NT2/D1 (cell line): ENCODE measurements at regions not wholly inside any gene's neighbourhood (a gene's known extent, or its start where the extent isn't known, plus 50 kb on each side); places are given as distances from the start of the nearest gene placed in this dataset.

Experiments
- SUZ12 ChIP-seq: IDR thresholded peaks from 2 replicates; pipeline ENCODE4 v1.6.1; 2011; ENCODE audit not compliant: insufficient read length, insufficient read depth; ENCODE audit errors: extremely low read depth
- YY1 ChIP-seq: IDR thresholded peaks from 2 replicates; pipeline ENCODE4 v1.6.1; 2011; ENCODE audit not compliant: insufficient read length, insufficient read depth

- TF ChIP-seq YY1 (no peak), SUZ12 (no peak)
These were observed 877.6 kb upstream of the SEL1L start for GRCh38 chr14:82411298-82411697.
